ENCODE measurements at regions not wholly inside any gene's neighbourhood (a gene's known extent, or its start where the extent isn't known, plus 50 kb on each side); places are given as distances from the start of the nearest gene placed in this dataset.
A peak's percentile ranks its signal among the peaks of the same experiment; 100 is the strongest.

- H3K27ac ChIP-seq (ENCODE audit: low read depth, low read length), result no peak overlapping the region
- no peak overlapping the region for H3K4me3 ChIP-seq (ENCODE audit: low read depth, low read length)
- no peaks in the 10 kb centered on the region for H3K36me3 ChIP-seq (ENCODE audit: control insufficient read depth, insufficient read depth, low read length)
- H3K4me1 ChIP-seq (ENCODE audit: control insufficient read depth, insufficient read depth, low read length), result peaks cover 25% of the 10 kb centered on the region
- no peak for DNase-seq (ENCODE audit: low read depth in 4 of 6, low spot score in 6 of 6)
- peaks cover 10% of the 10 kb centered on the region for H3K27me3 ChIP-seq (ENCODE audit: control insufficient read depth, insufficient read depth, low read length)
- H3K9me3 ChIP-seq (ENCODE audit: control insufficient read depth, insufficient read depth, low read length), result no peaks in the 10 kb centered on the region
- WGBS (ENCODE audit: insufficient coverage), result 89% methylated on average over 8 of the region's 8 CpGs
Measured at GRCh38 chr6:33959661-33960344, 156.0 kb upstream of the MLN start.

- 43% methylated on average over 1 of the region's 2 CpGs for WGBS (ENCODE audit: insufficient coverage)
- peaks cover 10% of the 10 kb centered on the region for H3K27me3 ChIP-seq (ENCODE audit: control insufficient read depth, insufficient read depth, low read length)
- H3K4me1 ChIP-seq (ENCODE audit: control insufficient read depth, insufficient read depth, low read length), result peaks cover 25% of the 10 kb centered on the region
- DNase-seq (ENCODE audit: low read depth in 4 of 6, low spot score in 6 of 6), result no peak
- no peaks in the 10 kb centered on the region for H3K36me3 ChIP-seq (ENCODE audit: control insufficient read depth, insufficient read depth, low read length)
- H3K4me3 ChIP-seq (ENCODE audit: low read depth, low read length), result no peak overlapping the region
- H3K27ac ChIP-seq (ENCODE audit: low read depth, low read length), result no peak overlapping the region
- no peaks in the 10 kb centered on the region for H3K9me3 ChIP-seq (ENCODE audit: control insufficient read depth, insufficient read depth, low read length)
Measured at GRCh38 chr6:33959329-33959651, 155.5 kb upstream of the MLN start.

- Histone ChIP-seq H3K27me3 (ENCODE audit: control insufficient read depth, insufficient read depth, low read length) (peaks cover 10% of the 10 kb centered on the region), H3K36me3 (ENCODE audit: control insufficient read depth, insufficient read depth, low read length) (no peaks in the 10 kb centered on the region), H3K9me3 (ENCODE audit: control insufficient read depth, insufficient read depth, low read length) (no peaks in the 10 kb centered on the region), H3K27ac (ENCODE audit: low read depth, low read length) (no peak overlapping the region), H3K4me1 (ENCODE audit: control insufficient read depth, insufficient read depth, low read length) (peaks cover 25% of the 10 kb centered on the region), H3K4me3 (ENCODE audit: low read depth, low read length) (no peak overlapping the region)
- WGBS (ENCODE audit: insufficient coverage), result 59% methylated on average over 10 of the region's 14 CpGs
- DNase-seq (ENCODE audit: low read depth in 4 of 6, low spot score in 6 of 6), result peak in 2 of 6 donors; percentile 68 to 77
Measured at GRCh38 chr6:33958526-33959328, 154.9 kb upstream of the MLN start.

DNA sequence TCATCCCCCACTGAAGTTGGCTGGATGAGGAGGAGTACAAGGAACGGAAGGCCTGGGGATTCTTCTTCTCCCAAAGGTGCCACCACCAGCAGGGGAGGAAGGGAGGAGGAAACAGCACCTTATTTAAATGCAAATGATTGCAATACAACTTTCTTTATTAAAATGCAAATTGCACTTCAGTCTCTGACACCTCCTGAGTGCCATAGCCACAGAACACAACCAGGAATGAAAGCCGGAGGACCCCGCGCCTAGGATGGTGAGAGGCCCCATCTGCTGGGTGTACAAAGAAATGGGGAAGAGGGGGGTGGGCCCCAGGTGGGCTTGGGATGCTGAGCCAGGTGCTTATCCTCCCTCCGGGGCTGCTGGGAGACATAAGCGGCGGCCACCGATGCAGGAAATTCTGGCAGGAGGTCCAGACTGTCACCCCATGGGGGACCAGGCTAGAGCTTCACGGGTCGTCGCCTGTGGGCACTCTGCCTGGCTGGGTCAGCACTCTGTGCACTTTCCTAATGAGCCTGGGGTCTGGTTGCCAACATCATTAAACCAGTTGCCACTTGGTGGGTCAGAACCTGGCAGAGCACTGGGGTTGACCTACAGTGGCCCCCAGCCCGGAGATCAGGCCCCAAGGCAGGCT, 154.2 kb upstream of the MLN start:
- WGBS (ENCODE audit: insufficient coverage), result 29% methylated on average over 11 of the region's 12 CpGs
- H3K27ac ChIP-seq (ENCODE audit: low read depth, low read length), result no peak overlapping the region
- H3K36me3 ChIP-seq (ENCODE audit: control insufficient read depth, insufficient read depth, low read length), result no peaks in the 10 kb centered on the region
- DNase-seq (ENCODE audit: low read depth in 4 of 6, low spot score in 6 of 6), result peak in 2 of 6 donors; percentile 73 to 79
- H3K27me3 ChIP-seq (ENCODE audit: control insufficient read depth, insufficient read depth, low read length), result peaks cover 10% of the 10 kb centered on the region
- H3K9me3 ChIP-seq (ENCODE audit: control insufficient read depth, insufficient read depth, low read length), result no peaks in the 10 kb centered on the region
- no peak overlapping the region for H3K4me3 ChIP-seq (ENCODE audit: low read depth, low read length)
- H3K4me1 ChIP-seq (ENCODE audit: control insufficient read depth, insufficient read depth, low read length), result peaks cover 23% of the 10 kb centered on the region

DNA sequence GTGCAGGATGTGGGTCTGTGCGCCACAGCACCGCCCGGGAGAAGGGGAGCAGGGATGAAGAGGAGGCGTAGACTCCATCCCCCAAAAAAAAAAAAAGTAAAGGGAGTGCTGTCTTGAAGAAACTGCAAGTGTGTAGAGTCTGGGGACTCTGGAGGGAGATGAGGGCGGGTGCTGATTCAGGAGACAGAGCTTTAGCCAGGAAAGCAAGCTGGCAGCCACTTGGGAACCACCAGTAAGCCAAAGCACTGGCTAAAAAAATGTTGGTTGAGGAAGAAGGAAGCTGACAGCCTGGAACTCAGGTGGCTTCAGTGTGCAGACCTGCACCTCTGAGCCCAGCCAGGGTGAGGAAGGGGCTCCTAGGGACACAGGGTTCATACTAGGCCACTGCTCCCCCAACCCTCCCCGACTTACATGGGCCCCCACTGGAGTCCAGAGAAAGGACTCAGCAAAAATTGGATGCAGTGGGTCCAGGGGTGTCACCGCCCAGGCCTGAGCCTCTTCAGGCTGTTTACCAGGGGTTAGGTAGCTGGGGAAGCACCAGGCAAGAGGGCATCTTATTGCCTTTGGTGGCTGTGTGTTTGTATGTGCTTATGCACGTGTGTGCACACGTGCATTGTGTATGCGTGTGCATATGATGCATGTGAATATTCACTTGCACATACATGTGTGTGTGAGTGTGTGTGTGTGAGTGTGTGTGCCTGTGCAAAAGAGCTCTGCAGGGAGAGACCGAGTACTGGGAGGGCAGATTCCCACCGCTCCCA, 153.5 kb upstream of the MLN start:
- H3K4me1 ChIP-seq (ENCODE audit: control insufficient read depth, insufficient read depth, low read length), result peaks cover 16% of the 10 kb centered on the region
- no peak overlapping the region for H3K27ac ChIP-seq (ENCODE audit: low read depth, low read length)
- H3K36me3 ChIP-seq (ENCODE audit: control insufficient read depth, insufficient read depth, low read length), result no peaks in the 10 kb centered on the region
- 84% methylated on average over 6 of the region's 12 CpGs for WGBS (ENCODE audit: insufficient coverage)
- peak in 1 of 6 donors; percentile 59 for DNase-seq (ENCODE audit: low read depth in 4 of 6, low spot score in 6 of 6)
- no peak overlapping the region for H3K4me3 ChIP-seq (ENCODE audit: low read depth, low read length)
- no peaks in the 10 kb centered on the region for H3K9me3 ChIP-seq (ENCODE audit: control insufficient read depth, insufficient read depth, low read length)
- H3K27me3 ChIP-seq (ENCODE audit: control insufficient read depth, insufficient read depth, low read length), result peaks cover 10% of the 10 kb centered on the region

GRCh38 chr6:33956206-33956605, 152.4 kb upstream of the MLN start:
- H3K4me1 ChIP-seq (ENCODE audit: control insufficient read depth, insufficient read depth, low read length), result peaks cover 11% of the 10 kb centered on the region
- no peaks in the 10 kb centered on the region for H3K9me3 ChIP-seq (ENCODE audit: control insufficient read depth, insufficient read depth, low read length)
- DNase-seq (ENCODE audit: low read depth in 4 of 6, low spot score in 6 of 6), result no peak
- H3K4me3 ChIP-seq (ENCODE audit: low read depth, low read length), result no peak overlapping the region
- H3K27ac ChIP-seq (ENCODE audit: low read depth, low read length), result no peak overlapping the region
- no peaks in the 10 kb centered on the region for H3K36me3 ChIP-seq (ENCODE audit: control insufficient read depth, insufficient read depth, low read length)
- WGBS (ENCODE audit: insufficient coverage), result 91% methylated on average over 13 of the region's 13 CpGs
- peaks cover 10% of the 10 kb centered on the region for H3K27me3 ChIP-seq (ENCODE audit: control insufficient read depth, insufficient read depth, low read length)

DNA sequence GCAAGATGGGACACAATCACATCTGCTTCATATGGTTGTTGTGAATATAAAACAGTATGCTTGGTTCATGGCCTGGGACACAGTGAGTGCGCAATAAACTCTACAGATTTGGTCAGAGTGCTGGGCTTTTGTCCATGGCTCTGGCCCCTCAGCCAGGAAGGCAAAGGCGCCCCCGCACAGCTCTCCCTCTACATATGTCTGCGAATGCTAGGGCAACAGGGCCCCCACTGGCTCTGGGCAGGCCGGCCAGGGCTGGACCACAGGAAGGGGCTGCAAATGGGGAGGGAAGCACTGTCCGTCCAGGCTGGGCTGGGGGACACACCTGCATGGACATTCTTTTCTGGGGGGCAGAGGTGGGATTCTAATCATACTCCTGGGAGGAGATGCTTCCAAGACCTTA, 151.8 kb upstream of the MLN start:
- no peak overlapping the region for H3K4me3 ChIP-seq (ENCODE audit: low read depth, low read length)
- 83% methylated on average over 5 of the region's 6 CpGs for WGBS (ENCODE audit: insufficient coverage)
- H3K27ac ChIP-seq (ENCODE audit: low read depth, low read length), result no peak overlapping the region
- no peaks in the 10 kb centered on the region for H3K36me3 ChIP-seq (ENCODE audit: control insufficient read depth, insufficient read depth, low read length)
- DNase-seq (ENCODE audit: low read depth in 4 of 6, low spot score in 6 of 6), result no peak
- peaks cover 14% of the 10 kb centered on the region for H3K4me1 ChIP-seq (ENCODE audit: control insufficient read depth, insufficient read depth, low read length)
- no peaks in the 10 kb centered on the region for H3K9me3 ChIP-seq (ENCODE audit: control insufficient read depth, insufficient read depth, low read length)
- H3K27me3 ChIP-seq (ENCODE audit: control insufficient read depth, insufficient read depth, low read length), result peaks cover 7% of the 10 kb centered on the region

DNA sequence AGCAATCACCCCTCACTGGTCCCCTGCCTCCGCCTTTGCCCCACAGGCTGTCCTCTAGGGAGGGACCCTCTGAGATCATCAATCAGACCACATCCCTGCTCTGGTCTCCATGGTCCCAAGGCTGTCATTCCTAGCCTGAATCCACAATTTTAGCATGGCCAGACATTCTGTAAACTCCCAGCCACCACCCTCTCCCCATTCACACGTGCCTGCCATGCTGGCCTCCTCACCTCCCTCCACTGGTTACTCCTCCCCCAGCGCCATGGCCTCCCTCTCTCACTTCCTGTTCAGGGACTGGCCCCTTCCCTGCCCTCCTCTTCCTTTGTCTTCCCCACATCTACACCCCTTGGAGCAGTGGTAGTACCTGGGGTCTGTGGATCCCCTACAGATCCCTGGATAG, 150.7 kb upstream of the MLN start:
- 47% methylated on average over 3 of the region's 3 CpGs for WGBS (ENCODE audit: insufficient coverage)
- no peak for DNase-seq (ENCODE audit: low read depth in 4 of 6, low spot score in 6 of 6)

GRCh38 chr6:33953171-33953570, 149.4 kb upstream of the MLN start:
- Histone ChIP-seq H3K27me3 (ENCODE audit: control insufficient read depth, insufficient read depth, low read length) (no peaks in the 10 kb centered on the region), H3K27ac (ENCODE audit: low read depth, low read length) (no peak overlapping the region), H3K4me3 (ENCODE audit: low read depth, low read length) (no peak overlapping the region), H3K9me3 (ENCODE audit: control insufficient read depth, insufficient read depth, low read length) (no peaks in the 10 kb centered on the region), H3K4me1 (ENCODE audit: control insufficient read depth, insufficient read depth, low read length) (peaks cover 10% of the 10 kb centered on the region), H3K36me3 (ENCODE audit: control insufficient read depth, insufficient read depth, low read length) (no peaks in the 10 kb centered on the region)
- peak in 1 of 6 donors; percentile 52 for DNase-seq (ENCODE audit: low read depth in 4 of 6, low spot score in 6 of 6)
- WGBS (ENCODE audit: insufficient coverage), result no CpG with 5 or more reads among the region's 3 CpGs

More for the DNA sequence above, 150.7 kb upstream of the MLN start:
- no peaks in the 10 kb centered on the region for H3K36me3 ChIP-seq (ENCODE audit: control insufficient read depth, insufficient read depth, low read length)
- H3K27ac ChIP-seq (ENCODE audit: low read depth, low read length), result no peak overlapping the region
- H3K4me3 ChIP-seq (ENCODE audit: low read depth, low read length), result no peak overlapping the region
- H3K27me3 ChIP-seq (ENCODE audit: control insufficient read depth, insufficient read depth, low read length), result peaks cover 3% of the 10 kb centered on the region
- no peaks in the 10 kb centered on the region for H3K9me3 ChIP-seq (ENCODE audit: control insufficient read depth, insufficient read depth, low read length)
- H3K4me1 ChIP-seq (ENCODE audit: control insufficient read depth, insufficient read depth, low read length), result peaks cover 17% of the 10 kb centered on the region
